GM18909 (cell line): ENCODE measurements at regions not wholly inside any gene's neighbourhood (a gene's known extent, or its start where the extent isn't known, plus 50 kb on each side); places are given as distances from the start of the nearest gene placed in this dataset.
"Not testable (repeated sequence)": the region's sequence is repeated elsewhere in the genome, so short reads cannot be mapped to it uniquely, and the experiment has no call there.

Experiments used
- ATAC-seq: cut with Tn5 transposase; IDR thresholded peaks from one replicate; pipeline ENCODE4 v1.9.1; 2021; ENCODE audit warnings: mild to moderate bottlenecking; ENCODE audit not compliant: unreplicated experiment, poor library complexity

- ATAC-seq = no peak
Measured at GRCh38 chr10:55203874-55204273, 402.8 kb upstream of the PCDH15 start.

- no peak for ATAC-seq
Measured at GRCh38 chr10:55203319-55203718, 402.3 kb upstream of the PCDH15 start.

DNA sequence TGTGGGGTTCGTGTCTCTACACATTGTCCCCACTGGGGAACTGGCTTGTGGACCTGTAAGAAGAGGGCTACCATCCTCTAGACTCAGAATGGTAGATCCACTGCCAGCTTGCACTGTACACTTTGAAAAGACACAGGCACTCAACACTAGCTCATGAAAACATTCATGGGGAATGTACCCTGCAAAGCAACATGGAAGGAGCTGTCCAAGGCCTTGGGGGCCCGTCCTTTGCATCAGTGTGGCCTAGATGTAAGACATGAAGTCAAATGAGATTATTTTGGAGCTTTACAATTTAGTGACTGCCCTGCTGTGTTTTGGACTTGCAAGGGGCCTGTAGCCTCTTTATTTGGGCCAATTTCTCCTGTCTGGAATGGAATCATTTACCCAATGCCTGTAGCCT, 399.0 kb upstream of the PCDH15 start:
- no peak for ATAC-seq

GRCh38 chr10:55191236-55191860, 390.3 kb upstream of the PCDH15 start:
- ATAC-seq = no peak

GRCh38 chr10:55183993-55184392, 383.0 kb upstream of the PCDH15 start:
- ATAC-seq = no peak

DNA sequence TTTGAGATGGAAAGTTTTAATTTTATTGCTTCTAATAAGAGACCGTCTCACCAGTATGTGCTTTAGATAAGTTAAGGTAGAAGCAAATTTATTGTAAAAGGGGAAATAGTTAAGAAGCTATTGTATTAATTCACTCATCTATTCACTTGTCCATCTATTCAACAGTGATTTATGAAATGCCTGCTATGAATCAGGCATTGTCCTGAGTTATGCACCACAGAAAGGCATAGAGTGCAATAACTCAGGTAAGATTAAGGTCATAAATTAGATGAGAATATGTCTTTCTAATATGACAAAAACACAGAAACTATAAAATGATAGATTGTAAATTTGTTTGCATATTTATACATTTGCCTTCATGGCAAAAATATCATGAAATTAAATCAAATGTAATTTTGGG, 379.3 kb upstream of the PCDH15 start:
- ATAC-seq = no peak

- no peak for ATAC-seq
Measured at GRCh38 chr10:55174419-55174818, 373.4 kb upstream of the PCDH15 start.

- ATAC-seq = no peak
Measured at GRCh38 chr10:55169493-55169892, 368.5 kb upstream of the PCDH15 start.

DNA sequence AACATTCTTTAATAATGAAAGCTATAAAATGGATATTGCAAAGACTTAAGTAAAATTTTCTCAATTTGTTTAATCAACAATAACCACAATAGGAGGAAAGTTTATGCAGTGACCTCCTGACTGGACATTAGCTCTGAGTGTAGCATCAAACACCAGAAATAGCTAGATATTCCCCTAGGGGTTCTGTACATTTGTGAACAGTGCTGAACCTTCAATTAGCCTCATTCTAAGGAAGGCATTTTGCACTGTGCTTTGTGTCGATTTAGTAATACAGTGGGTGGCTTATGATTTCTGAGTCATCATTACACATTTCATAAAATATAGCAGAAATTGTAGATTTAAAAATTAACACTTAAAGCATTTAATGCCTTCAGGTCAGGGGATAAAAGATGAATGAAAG, 367.3 kb upstream of the PCDH15 start:
- no peak for ATAC-seq

DNA sequence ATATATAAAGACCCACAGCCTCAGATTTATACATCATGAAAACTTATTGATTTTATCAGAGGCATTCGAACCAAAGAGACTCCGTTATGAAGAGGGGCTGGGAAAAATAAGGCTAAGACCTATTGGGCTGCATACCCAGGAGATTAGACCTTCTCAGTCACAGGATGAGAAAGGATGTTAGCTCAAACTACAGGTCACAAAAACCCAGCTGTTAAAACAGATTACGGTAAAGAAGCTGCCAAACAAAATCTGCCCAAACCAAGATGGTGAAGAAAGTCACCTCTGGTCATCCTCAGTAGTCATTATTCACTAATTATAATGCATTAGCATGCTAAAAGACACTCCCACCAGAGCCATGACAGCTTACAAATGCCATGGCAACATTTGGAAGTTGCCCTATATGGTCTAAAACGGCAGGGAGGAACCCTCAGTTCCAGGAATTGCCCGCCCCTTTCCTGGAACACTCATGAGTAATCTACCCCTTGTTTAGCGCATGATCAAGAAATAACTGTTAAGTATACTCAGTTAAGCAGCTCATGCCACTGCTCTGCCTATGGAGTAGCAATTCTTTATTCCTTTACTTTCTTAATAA, 362.5 kb upstream of the PCDH15 start:
- ATAC-seq = no peak

DNA sequence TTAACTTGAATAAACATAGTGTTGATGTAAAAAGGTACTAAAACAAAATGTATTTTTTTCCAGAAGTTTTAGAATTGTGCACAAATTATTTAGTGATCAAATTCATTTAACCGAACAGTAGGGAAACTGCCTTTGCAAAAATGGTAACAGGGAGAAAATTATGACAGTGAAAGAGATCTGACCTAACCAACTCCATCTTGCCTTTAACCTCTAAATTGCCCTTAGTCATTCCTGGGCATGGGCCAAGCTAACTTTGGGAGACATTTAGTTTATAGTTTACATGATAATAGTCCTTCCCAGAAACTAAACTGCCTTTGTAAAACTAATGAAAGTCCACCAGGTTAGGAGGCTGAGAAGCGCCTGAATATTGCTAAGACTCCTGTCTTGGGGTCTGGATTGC, 361.3 kb upstream of the PCDH15 start:
- ATAC-seq = not testable (repeated sequence)

DNA sequence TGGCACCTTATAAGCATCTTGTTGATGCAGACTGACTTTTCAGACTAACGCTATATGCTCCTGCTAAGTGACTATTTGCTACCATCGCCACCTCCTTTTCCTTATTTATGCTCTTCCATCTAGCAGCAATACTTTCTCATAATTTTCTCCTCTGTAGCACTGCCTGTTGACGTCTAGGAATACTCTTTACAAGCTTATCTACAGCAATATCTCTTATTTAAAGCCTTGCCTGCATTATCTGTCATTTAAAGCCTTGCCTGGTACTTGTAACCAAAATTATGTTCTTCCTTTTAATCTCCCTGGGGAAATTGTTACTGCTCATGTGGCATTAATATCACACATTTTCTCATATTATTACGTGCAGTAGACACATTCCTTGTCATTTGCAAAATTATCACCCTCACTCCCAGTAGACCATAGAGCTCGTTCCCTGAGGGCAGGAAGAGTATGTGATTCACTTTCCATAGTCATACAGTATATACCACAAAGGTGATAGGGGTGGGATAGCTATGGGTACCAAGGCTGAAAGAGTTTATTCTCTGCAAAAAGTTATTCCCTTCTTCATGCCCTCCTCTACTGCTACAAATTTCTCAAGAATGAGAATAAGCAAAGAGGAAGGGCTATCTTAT, 359.7 kb upstream of the PCDH15 start:
- no peak for ATAC-seq

GRCh38 chr10:55158633-55159032, 357.6 kb upstream of the PCDH15 start:
- no peak for ATAC-seq

DNA sequence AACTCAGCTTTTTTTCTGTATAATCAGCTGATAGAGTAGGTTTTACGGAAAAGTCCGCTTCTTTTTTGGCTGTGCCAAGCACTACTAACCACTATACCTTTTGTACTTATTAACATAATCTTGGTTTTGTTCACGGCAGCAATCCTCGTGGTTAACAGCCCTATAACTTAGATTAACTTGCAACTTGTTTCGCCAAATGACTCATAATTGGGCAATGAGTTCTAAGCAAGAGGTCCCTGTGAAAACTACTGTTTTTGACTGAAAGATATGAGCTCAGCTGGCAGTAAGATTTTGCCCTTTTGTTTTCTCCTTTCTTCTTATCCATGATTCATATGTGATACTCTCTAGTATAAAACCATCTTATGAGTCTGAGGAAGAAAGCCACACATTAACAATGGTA, 345.0 kb upstream of the PCDH15 start:
- ATAC-seq = no peak

DNA sequence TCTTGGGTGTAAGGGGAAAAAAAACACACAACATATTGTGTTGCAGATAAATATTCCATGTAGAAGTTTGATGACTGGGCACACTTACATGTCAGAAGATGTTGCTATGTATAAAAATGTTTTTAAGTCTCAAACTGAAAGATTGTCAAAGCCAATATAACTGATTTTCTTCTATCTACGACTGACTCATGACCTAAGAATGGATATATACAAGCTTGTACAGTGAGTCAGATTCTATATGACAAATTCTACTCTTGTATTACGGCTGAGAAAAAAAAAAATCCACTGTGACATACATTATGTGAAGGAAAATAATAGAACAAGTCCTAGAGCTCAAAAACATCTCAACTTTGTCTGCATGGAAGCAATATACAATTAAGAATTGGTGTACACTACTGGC, 343.0 kb upstream of the PCDH15 start:
- no peak for ATAC-seq

DNA sequence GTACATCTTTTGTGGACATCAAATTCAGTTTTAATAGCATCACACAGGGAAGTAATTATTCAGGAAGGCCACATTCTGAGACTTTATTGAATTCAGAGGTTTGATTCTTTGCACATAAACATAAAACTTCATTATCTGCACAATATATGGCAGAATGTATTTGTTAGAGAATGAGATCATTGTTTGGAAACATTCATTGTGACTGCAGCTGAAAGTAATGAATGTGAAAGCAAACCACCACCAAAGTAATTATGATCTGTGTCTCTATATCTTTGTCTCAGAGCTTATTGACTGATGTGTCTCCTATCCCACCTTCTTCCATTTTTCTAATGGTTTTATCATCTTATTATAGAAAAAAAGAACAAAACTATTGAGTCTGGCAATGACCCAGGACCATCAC, 340.9 kb upstream of the PCDH15 start:
- ATAC-seq = no peak

GRCh38 chr10:55137063-55137462, 336.0 kb upstream of the PCDH15 start:
- no peak for ATAC-seq

DNA sequence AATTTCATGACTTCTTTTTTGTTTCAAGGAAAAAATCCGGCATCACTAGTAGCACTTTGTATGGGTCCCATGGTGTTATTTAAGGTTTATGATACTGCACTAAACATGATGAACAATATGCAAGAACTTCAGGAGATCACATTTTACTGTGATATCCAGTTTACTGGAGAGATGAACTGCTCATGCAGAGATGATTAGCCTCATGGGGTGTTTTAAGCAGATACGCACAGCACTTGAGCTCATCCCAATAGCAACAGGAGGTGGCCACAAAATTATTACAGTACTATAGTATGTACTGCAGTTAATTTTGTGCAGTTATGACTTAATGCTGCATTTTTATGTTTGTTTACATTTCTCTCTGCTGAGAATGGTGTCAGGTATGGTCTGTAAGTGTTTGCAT, 303.7 kb upstream of the PCDH15 start:
- no peak for ATAC-seq

DNA sequence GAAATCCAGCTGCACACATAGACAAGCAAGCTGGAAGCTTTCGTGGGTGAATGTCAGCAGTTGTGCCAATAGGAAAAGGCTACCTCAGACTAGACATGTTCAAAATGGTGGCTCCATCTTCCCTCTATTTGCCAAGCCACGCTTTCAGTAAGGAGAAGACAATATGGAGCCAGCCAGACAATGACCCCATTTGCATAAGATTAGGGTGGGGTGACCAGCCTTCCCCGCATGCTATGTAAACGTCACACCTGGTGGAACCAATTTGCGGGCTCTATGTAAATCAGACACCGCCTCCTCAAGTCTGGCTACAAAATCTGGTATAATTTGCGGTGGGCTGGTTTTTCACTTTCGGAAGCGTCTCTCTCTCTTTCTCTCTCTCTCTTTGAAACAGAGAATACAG, 297.4 kb upstream of the PCDH15 start:
- ATAC-seq = no peak

GRCh38 chr10:55091691-55092328, 290.8 kb upstream of the PCDH15 start:
- ATAC-seq = no peak

- ATAC-seq = no peak
Measured at GRCh38 chr10:55078121-55078520, 277.1 kb upstream of the PCDH15 start.

GRCh38 chr10:55065185-55065584, 264.2 kb upstream of the PCDH15 start:
- ATAC-seq = no peak
